H1 (cell line): ENCODE measurements at regions not wholly inside any gene's neighbourhood (a gene's known extent, or its start where the extent isn't known, plus 50 kb on each side); places are given as distances from the start of the nearest gene placed in this dataset.

ENCODE experiments used
- CTCF ChIA-PET: fragments of 300-600 bp; sonication (Branson Sonifier 250); formaldehyde crosslinking; loops from one replicate; lab custom pipeline; 2021; ENCODE audit not compliant: partially characterized antibody; lab: Charles Lee
- POLR2A ChIA-PET: fragments of 300-600 bp; sonication (Branson Sonifier 250); formaldehyde crosslinking; loops from one replicate; lab custom pipeline; 2021; ENCODE audit warnings: inconsistent platforms; ENCODE audit not compliant: partially characterized antibody; lab: Charles Lee
- DNase-seq, 2 experiments: peaks; one replicate each; pipeline versions ENCODE4 v3.0.0 to v3.0.0-alpha.2; 2010 to 2022; ENCODE audit warnings: low spot score in 2 of 2, low read depth in 1 of 2, mixed read lengths in 1 of 2
- FAIRE-seq: peaks from 2 replicates; lab custom pipeline; 2011; peaks lifted over from hg19 to GRCh38; lab: Jason Lieb, UNC
- H2AFZ ChIP-seq: 2 replicates; pipeline ENCODE4 v1.8.1; 2012; ENCODE audit warnings: low read length, inconsistent platforms
- H2AK5ac ChIP-seq: 2 replicates; pipeline ENCODE4 v1.6.1; 2013; ENCODE audit warnings: low read depth, low read length
- H2BK120ac ChIP-seq: replicated peaks from 2 replicates; pipeline ENCODE3; 2013; ENCODE audit warnings: low read depth, low read length, inconsistent platforms
- H2BK12ac ChIP-seq: 2 replicates; pipeline ENCODE4 v1.6.1; 2013; ENCODE audit warnings: low read depth, low read length
- H2BK15ac ChIP-seq: 2 replicates; pipeline ENCODE4 v1.6.1; 2013; ENCODE audit warnings: low read length
- H2BK20ac ChIP-seq: 2 replicates; pipeline ENCODE4 v1.6.1; 2013; ENCODE audit warnings: low read length
- H2BK5ac ChIP-seq: 2 replicates; pipeline ENCODE4 v1.6.1; 2013; ENCODE audit warnings: low read depth, low read length
- H3K14ac ChIP-seq: 2 replicates; pipeline ENCODE4 v1.6.1; 2013; ENCODE audit warnings: inconsistent platforms; ENCODE audit not compliant: insufficient read length
- H3K18ac ChIP-seq: 2 replicates; pipeline ENCODE4 v1.6.1; 2013; ENCODE audit warnings: low read length; ENCODE audit errors: extremely low read depth
- H3K23ac ChIP-seq: 2 replicates; pipeline ENCODE4 v1.6.1; 2013; ENCODE audit warnings: inconsistent platforms; ENCODE audit not compliant: insufficient read length
- H3K23me2 ChIP-seq: 2 replicates; pipeline ENCODE4 v1.6.1; 2013; ENCODE audit warnings: low read depth, low read length
- H3K27ac ChIP-seq: 2 replicates; pipeline ENCODE4 v1.6.1; 2011; ENCODE audit warnings: low read depth, low read length, inconsistent platforms
- H3K27me3 ChIP-seq, 4 experiments: replicated peaks in 1 of 4; 1 replicate in 1 of 4; 2 replicates in 3 of 4; pipeline versions ENCODE4 v1.6.1 to v1.8.1; 2011 to 2013; ENCODE audit warnings: low read length in 3 of 4, mild to moderate bottlenecking in 3 of 4, inconsistent platforms in 2 of 4, mixed read lengths in 2 of 4, moderate library complexity in 1 of 4; ENCODE audit not compliant: control insufficient read depth in 3 of 4, insufficient read depth in 3 of 4; ENCODE audit errors: extremely low read depth in 1 of 4
- H3K36me3 ChIP-seq, 4 experiments: 2 replicates each; pipeline versions ENCODE4 v1.6.1 to v1.8.1; 2011 to 2013; ENCODE audit warnings: mild to moderate bottlenecking in 4 of 4, low read length in 3 of 4, moderate library complexity in 2 of 4, control low read depth in 1 of 4, inconsistent platforms in 1 of 4; ENCODE audit not compliant: insufficient read depth in 4 of 4, control insufficient read depth in 2 of 4
- H3K4ac ChIP-seq: replicated peaks from 2 replicates; pipeline ENCODE3; 2013; ENCODE audit warnings: low read length, low read depth, mixed read lengths, inconsistent platforms; ENCODE audit not compliant: insufficient read length
- H3K4me1 ChIP-seq, 4 experiments: replicated peaks in 1 of 4; 1 replicate in 1 of 4; 2 replicates in 3 of 4; pipeline versions ENCODE4 v1.6.1 to v1.8.1; 2011 to 2013; ENCODE audit warnings: low read length in 3 of 4, inconsistent platforms in 2 of 4, mixed read lengths in 1 of 4; ENCODE audit not compliant: insufficient read depth in 4 of 4, control insufficient read depth in 3 of 4
- H3K4me2 ChIP-seq, 2 experiments: 2 replicates each; pipeline versions ENCODE4 v1.6.1 to v1.8.1; 2011 to 2013; ENCODE audit warnings: low read depth in 2 of 2, low read length in 2 of 2, control low read depth in 1 of 2, inconsistent platforms in 1 of 2, mild to moderate bottlenecking in 1 of 2; ENCODE audit not compliant: insufficient read depth in 1 of 2
- H3K4me3 ChIP-seq, 4 experiments: fragments of 200-600, 300-600 bp in 1 of 4; sonication (generic), shearing (Covaris generic), sonication (Bioruptor Twin) in 1 of 4; 2 replicates each; pipeline versions ENCODE4 v1.5.1 to v1.8.1; 2011 to 2016; ENCODE audit warnings: low read length in 4 of 4, low read depth in 3 of 4, control low read depth in 2 of 4, inconsistent platforms in 2 of 4, mild to moderate bottlenecking in 2 of 4, mixed read lengths in 1 of 4, moderate library complexity in 1 of 4; ENCODE audit not compliant: insufficient read depth in 2 of 4; ENCODE audit errors: extremely low read depth in 1 of 4
- H3K56ac ChIP-seq: replicated peaks from 2 replicates; pipeline ENCODE3; 2013; ENCODE audit warnings: low read depth, mild to moderate bottlenecking, mixed read lengths, low read length, inconsistent platforms; ENCODE audit not compliant: insufficient read length
- H3K79me1 ChIP-seq: 2 replicates; pipeline ENCODE4 v1.6.1; 2013; ENCODE audit warnings: low read depth, low read length, control low read depth
- H3K79me2 ChIP-seq, 2 experiments: 2 replicates each; pipeline versions ENCODE4 v1.6.1 to v1.8.1; 2012 to 2013; ENCODE audit warnings: low read length in 2 of 2, mild to moderate bottlenecking in 2 of 2, inconsistent platforms in 1 of 2; ENCODE audit not compliant: insufficient read depth in 2 of 2, control insufficient read depth in 1 of 2
- H3K9ac ChIP-seq, 4 experiments: replicated peaks in 1 of 4; 1 replicate in 1 of 4; 2 replicates in 3 of 4; pipeline versions ENCODE4 v1.6.1 to v1.8.1; 2011 to 2013; ENCODE audit warnings: low read depth in 3 of 4, low read length in 3 of 4, control low read depth in 2 of 4, mild to moderate bottlenecking in 2 of 4, moderate library complexity in 2 of 4, inconsistent platforms in 1 of 4; ENCODE audit errors: extremely low read depth in 1 of 4
- H3K9me3 ChIP-seq, 2 experiments: 2 replicates each; pipeline versions ENCODE4 v1.6.1 to v1.8.1; 2012 to 2013; ENCODE audit warnings: mild to moderate bottlenecking in 2 of 2, moderate library complexity in 2 of 2, control low read depth in 1 of 2, inconsistent platforms in 1 of 2, low read depth in 1 of 2, low read length in 1 of 2, mixed read lengths in 1 of 2; ENCODE audit not compliant: insufficient read depth in 2 of 2
- H4K20me1 ChIP-seq, 2 experiments: replicated peaks in 1 of 2; 2 replicates each; pipeline versions ENCODE3 to v1.8.1; 2011 to 2013; ENCODE audit warnings: inconsistent platforms in 2 of 2, low read length in 2 of 2, mild to moderate bottlenecking in 1 of 2; ENCODE audit not compliant: insufficient read depth in 2 of 2, control insufficient read depth in 1 of 2
- H4K5ac ChIP-seq: 2 replicates; pipeline ENCODE4 v1.6.1; 2013; ENCODE audit warnings: low read length, low read depth, mixed read lengths, inconsistent platforms; ENCODE audit not compliant: insufficient read length
- H4K8ac ChIP-seq: 2 replicates; pipeline ENCODE4 v1.8.0; 2013; ENCODE audit warnings: mild to moderate bottlenecking, moderate library complexity, low read length, inconsistent platforms; ENCODE audit not compliant: insufficient read depth; ENCODE audit errors: extremely low read depth
- H4K91ac ChIP-seq: replicated peaks from 2 replicates; pipeline ENCODE3; 2013; ENCODE audit warnings: low read length, mixed read lengths, inconsistent platforms; ENCODE audit not compliant: insufficient read length
- BRCA1 ChIP-seq: IDR thresholded peaks from 2 replicates; pipeline ENCODE4 v1.6.1; 2012; ENCODE audit warnings: low read depth, low read length, improper control_type of control experiment
- EGR1 ChIP-seq: IDR thresholded peaks from 2 replicates; pipeline ENCODE4 v1.6.1; 2011; ENCODE audit warnings: low read depth, low read length, borderline replicate concordance
- MAFK ChIP-seq: IDR thresholded peaks from 2 replicates; pipeline ENCODE4 v1.6.1; 2012; ENCODE audit warnings: low read depth, mild to moderate bottlenecking, improper control_type of control experiment, low read length
- NRF1 ChIP-seq: IDR thresholded peaks from 2 replicates; pipeline ENCODE4 v1.6.1; 2011; ENCODE audit warnings: mild to moderate bottlenecking, low read depth, low read length, improper control_type of control experiment
- POLR2A ChIP-seq, 2 experiments: IDR thresholded peaks; 1 replicate in 1 of 2; 2 replicates in 1 of 2; pipeline ENCODE4 v1.6.1; 2011; ENCODE audit warnings: low read depth in 2 of 2, low read length in 2 of 2, mild to moderate bottlenecking in 2 of 2; ENCODE audit errors: control extremely low read depth in 1 of 2
- POU5F1 ChIP-seq: IDR thresholded peaks from 2 replicates; pipeline ENCODE4 v1.6.1; 2011; ENCODE audit warnings: low read depth, mild to moderate bottlenecking, low read length, moderate library complexity
- RFX5 ChIP-seq: IDR thresholded peaks from 2 replicates; pipeline ENCODE4 v1.6.1; 2011; ENCODE audit warnings: low read depth, low read length, improper control_type of control experiment, borderline replicate concordance
- SIN3A ChIP-seq, 2 experiments: IDR thresholded peaks in 1 of 2; conservative IDR thresholded peaks in 1 of 2; 2 replicates each; pipeline ENCODE4 v1.6.1; 2011 to 2012; ENCODE audit warnings: low read length in 2 of 2, improper control_type of control experiment in 1 of 2, low read depth in 1 of 2, mild to moderate bottlenecking in 1 of 2
- SP1 ChIP-seq: IDR thresholded peaks from 2 replicates; pipeline ENCODE4 v1.6.1; 2011; ENCODE audit warnings: low read depth, low read length
- TCF12 ChIP-seq: IDR thresholded peaks from 2 replicates; pipeline ENCODE4 v1.6.1; 2011; ENCODE audit warnings: low read depth, mild to moderate bottlenecking, low read length
- TEAD4 ChIP-seq: IDR thresholded peaks from 2 replicates; pipeline ENCODE4 v1.6.1; 2012; ENCODE audit warnings: low read depth, low read length, inconsistent platforms, mixed read lengths
- WGBS, 2 experiments: shearing (Covaris generic) in 1 of 2; methylation state at CpG; one replicate each; pipeline versions ENCODE4 v1.1.6 to v1.1.7; 2013 to 2015; ENCODE audit warnings: low lambda C conversion rate in 2 of 2, mixed read lengths in 2 of 2, inconsistent platforms in 1 of 2, low coverage in 1 of 2, missing lambda C conversion rate in 1 of 2; ENCODE audit not compliant: insufficient replicate concordance in 2 of 2, insufficient coverage in 1 of 2, insufficient read length in 1 of 2; ENCODE audit errors: extremely low coverage in 1 of 2, missing lambda C conversion rate in 1 of 2; 5-methylcytosine and 5-hydroxymethylcytosine counted together
- TF ChIP-seq, protein P1 (sequence below): IDR thresholded peaks from 2 replicates; pipeline ENCODE4 v1.6.1; 2011; ENCODE audit warnings: low read length, improper control_type of control experiment

- Histone ChIP-seq H2BK15ac (peak overlapping the region; percentile 2; the same call in 1 of the 2 replicates), H3K4me1 (peaks cover 7 to 24% (median 14%) of the 10 kb centered on the region in 4 experiments; a peak in 6 of 7 replicates), H2AFZ (no peak overlapping the region), H2BK120ac (no peak overlapping the region), H3K23ac (no peak overlapping the region), H4K20me1 (peaks cover 0 to 4% of the 10 kb centered on the region in 2 experiments), H3K36me3 (no peaks in the 10 kb centered on the region), H3K79me1 (no peaks in the 10 kb centered on the region), H3K4me2 (peak overlapping the region; percentile 30 to 46; a peak in 2 of 4 replicates), H4K91ac (peak overlapping the region; percentile 99), H2AK5ac (peak overlapping the region; percentile 17; the same call in 1 of the 2 replicates), H3K56ac (no peak overlapping the region), H2BK20ac (peak overlapping the region; percentile 90; the same call in 1 of the 2 replicates), H3K23me2 (peaks cover 4% of the 10 kb centered on the region; the same call in 1 of the 2 replicates), H3K27me3 (no peaks in the 10 kb centered on the region), H4K5ac (no peak overlapping the region), H3K27ac (no peak overlapping the region), H3K18ac (peak overlapping the region; percentile 42; the same call in 1 of the 2 replicates), H2BK5ac (0 out of 2 replicates have a peak overlapping the region, but pooled peaks have one; percentile 90), H3K79me2 (no peaks in the 10 kb centered on the region), H3K4me3 (no peak overlapping the region), H3K4ac (no peak overlapping the region), H3K14ac (no peak overlapping the region), H3K9me3 (no peaks in the 10 kb centered on the region), H3K9ac (no peak overlapping the region), H2BK12ac (peak overlapping the region; percentile 93; the same call in 1 of the 2 replicates), H4K8ac (no peak overlapping the region)
- WGBS, 2 experiments = 77% methylated on average over 8 of the region's 9 CpGs; no CpG with 5 or more reads in 1 of the 2 experiments
- CTCF ChIA-PET = interaction anchor here (0.6 to 2.7 kb wide), 11 partner anchors 10 to 1361 kb away, joined by 3 to 14 read pairs (median 4); no protein-coding TSS in a partner anchor
- FAIRE-seq (peak; percentile 45), DNase-seq (no peak)
- POLR2A ChIA-PET = interaction anchor here (0.6 to 0.9 kb wide), 2 partner anchors 35 to 202 kb away, joined by 3 to 4 read pairs; no protein-coding TSS in a partner anchor
- TF ChIP-seq EGR1 = no peak
- TF ChIP-seq POU5F1 = no peak
- peak; percentile 56 to 60; a peak in 1 of 4 replicates for TF ChIP-seq SIN3A (conservative IDR thresholded peaks at IDR 0.05 in 1 of 2, IDR thresholded peaks at IDR 0.05 in 1 of 2; ENCODE audit: low read depth in 1 of 2, low read length in 2 of 2)
- TF ChIP-seq TEAD4 = no peak
- no peak for TF ChIP-seq RFX5
- TF ChIP-seq, protein P1, sequence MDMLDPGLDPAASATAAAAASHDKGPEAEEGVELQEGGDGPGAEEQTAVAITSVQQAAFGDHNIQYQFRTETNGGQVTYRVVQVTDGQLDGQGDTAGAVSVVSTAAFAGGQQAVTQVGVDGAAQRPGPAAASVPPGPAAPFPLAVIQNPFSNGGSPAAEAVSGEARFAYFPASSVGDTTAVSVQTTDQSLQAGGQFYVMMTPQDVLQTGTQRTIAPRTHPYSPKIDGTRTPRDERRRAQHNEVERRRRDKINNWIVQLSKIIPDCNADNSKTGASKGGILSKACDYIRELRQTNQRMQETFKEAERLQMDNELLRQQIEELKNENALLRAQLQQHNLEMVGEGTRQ = no peak
- no peak for TF ChIP-seq BRCA1
- TF ChIP-seq NRF1 = no peak
- TF ChIP-seq MAFK = no peak
- TF ChIP-seq SP1 = 0 out of 2 replicates have a peak, but pooled peaks have one; percentile 14
- no peak for TF ChIP-seq POLR2A (IDR thresholded peaks at IDR 0.05; ENCODE audit: control extremely low read depth in 1 of 2, low read depth in 2 of 2, low read length in 2 of 2)
- 0 out of 2 replicates have a peak, but pooled peaks have one; percentile 39 for TF ChIP-seq TCF12
These were observed 57.1 kb downstream of the HAPSTR1 start for GRCh38 chr16:9148374-9149015.
